Panc1 (cell line): ENCODE measurements at regions not wholly inside any gene's neighbourhood (a gene's known extent, or its start where the extent isn't known, plus 50 kb on each side); places are given as distances from the start of the nearest gene placed in this dataset.

Experiments used
- ATAC-seq: fragments of 200-7000 bp; cut with Tn5 transposase; 2 replicates; pipeline ENCODE4 v1.9.1; 2020; ENCODE audit warnings: mild to moderate bottlenecking, moderate library complexity
- BruUV-seq: library from RNA; stranded (reverse); fragments of 400-500 nt; replicated peaks from 2 replicates; lab custom pipeline; 2021; lab: Mats Ljungman, UMichigan
- CTCF ChIA-PET: fragments of 300-600 bp; sonication (Branson Sonifier 250); formaldehyde crosslinking; loops from one replicate; lab custom pipeline; 2022; ENCODE audit warnings: antibody characterized with exemption; lab: Charles Lee
- POLR2A ChIA-PET: fragments of 300-600 bp; sonication (Branson Sonifier 250); formaldehyde crosslinking; loops from one replicate; lab custom pipeline; 2022; ENCODE audit warnings: antibody characterized with exemption; lab: Charles Lee
- DNase-seq: peaks from one replicate; pipeline ENCODE4 v3.0.0-alpha.2; 2010; ENCODE audit warnings: low read depth, low spot score
- H3K27ac ChIP-seq: 2 replicates; pipeline ENCODE4 v1.5.1; 2011; ENCODE audit warnings: mild to moderate bottlenecking, low read length, inconsistent platforms
- H3K27me3 ChIP-seq: fragments of 200-500 bp; sonication (Bioruptor generic); 2 replicates; pipeline ENCODE4 v1.6.0; 2014; ENCODE audit warnings: low read length, inconsistent platforms; ENCODE audit not compliant: control insufficient read depth, insufficient read depth
- H3K36me3 ChIP-seq: fragments of 200-500 bp; sonication (Bioruptor generic); 2 replicates; pipeline ENCODE4 v1.5.1; 2014; ENCODE audit warnings: inconsistent platforms, mild to moderate bottlenecking, low read length, moderate library complexity; ENCODE audit not compliant: control insufficient read depth, insufficient read depth
- H3K4me1 ChIP-seq: 2 replicates; pipeline ENCODE4 v1.5.1; 2011; ENCODE audit warnings: inconsistent platforms, mild to moderate bottlenecking, low read length, moderate library complexity; ENCODE audit not compliant: control insufficient read depth, insufficient read depth
- H3K4me3 ChIP-seq, 2 experiments: 2 replicates each; pipeline ENCODE4 v1.5.1; 2011 to 2012; ENCODE audit warnings: low read depth in 2 of 2, low read length in 2 of 2, mild to moderate bottlenecking in 2 of 2, inconsistent platforms in 1 of 2, moderate library complexity in 1 of 2
- H3K9me3 ChIP-seq: fragments of 200-500 bp; sonication (Bioruptor generic); 2 replicates; pipeline ENCODE4 v1.5.1; 2014; ENCODE audit warnings: low read depth, mild to moderate bottlenecking, inconsistent platforms, low read length, moderate library complexity; ENCODE audit not compliant: control insufficient read depth, insufficient read depth
- POLR2AphosphoS5 ChIP-seq: IDR thresholded peaks from 2 replicates; pipeline ENCODE4 v1.6.1; 2012; ENCODE audit warnings: mild to moderate bottlenecking, low read depth, low read length, moderate library complexity
- SIN3A ChIP-seq: IDR thresholded peaks from 2 replicates; pipeline ENCODE4 v1.6.1; 2012; ENCODE audit warnings: low read depth, mild to moderate bottlenecking, low read length, moderate library complexity, borderline replicate concordance; ENCODE audit not compliant: insufficient read depth
- TCF7L2 ChIP-seq: IDR thresholded peaks from 2 replicates; pipeline ENCODE4 v1.6.1; 2011; ENCODE audit warnings: mild to moderate bottlenecking, low read depth, low read length, inconsistent platforms
- in situ Hi-C: cut with HindIII; loops from 2 replicates; pipeline ENCODE4 v1.10.0; 2016; ENCODE audit warnings: low sequenced_read_pairs, low pct_unique_long_range_greater_than_20kb
- intact Hi-C: fragments of 100-400 bp; cut with micrococcal nuclease; formaldehyde crosslinking; loops from one replicate; pipeline ENCODE4 v1.10.0; 2022; ENCODE audit not compliant: unreplicated experiment
- TF ChIP-seq, protein P1 (sequence below), 2 experiments: IDR thresholded peaks; 2 replicates each; pipeline ENCODE4 v1.6.1; 2011 to 2012; ENCODE audit warnings: low read depth in 2 of 2, control low read depth in 1 of 2, low read length in 1 of 2, mild to moderate bottlenecking in 1 of 2, moderate library complexity in 1 of 2; ENCODE audit not compliant: insufficient read depth in 1 of 2
- TF ChIP-seq, protein P2 (sequence below): fragments of 450-650 bp; IDR thresholded peaks from 2 replicates; pipeline ENCODE4 v1.5.1; 2017; ENCODE audit warnings: mild to moderate bottlenecking

DNA sequence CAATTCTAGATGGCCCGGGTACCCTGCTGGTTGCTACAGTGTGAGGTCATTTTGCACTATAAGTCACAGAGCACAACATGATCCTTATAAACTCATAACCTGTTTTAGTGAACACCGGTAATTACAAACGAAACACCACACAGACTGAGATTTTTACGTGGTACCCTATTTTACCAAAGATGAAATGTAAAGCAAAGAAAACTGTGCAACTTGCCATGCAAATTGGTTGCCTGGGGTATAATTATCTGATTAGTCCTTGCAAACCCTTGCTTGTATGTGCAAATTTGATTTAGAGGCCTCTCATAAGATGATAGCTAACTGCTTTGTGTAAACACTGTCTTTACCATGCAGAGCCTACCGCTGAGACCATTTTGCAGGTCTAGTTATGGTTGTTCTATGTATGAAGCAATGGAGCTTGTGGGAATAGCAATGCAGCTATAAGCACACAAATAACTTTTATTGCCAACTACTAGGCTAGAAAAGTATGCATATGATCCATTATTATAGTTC lies 372.1 kb upstream of the FAR2 start:
- DNase-seq: no peak
- H3K9me3 ChIP-seq: no peaks in the 10 kb centered on the region
- ATAC-seq: no peak
- in situ Hi-C loops: no loop called here
- H3K27me3 ChIP-seq: no peaks in the 10 kb centered on the region
- no peaks in the 10 kb centered on the region for H3K4me1 ChIP-seq
- TF ChIP-seq, protein P1, sequence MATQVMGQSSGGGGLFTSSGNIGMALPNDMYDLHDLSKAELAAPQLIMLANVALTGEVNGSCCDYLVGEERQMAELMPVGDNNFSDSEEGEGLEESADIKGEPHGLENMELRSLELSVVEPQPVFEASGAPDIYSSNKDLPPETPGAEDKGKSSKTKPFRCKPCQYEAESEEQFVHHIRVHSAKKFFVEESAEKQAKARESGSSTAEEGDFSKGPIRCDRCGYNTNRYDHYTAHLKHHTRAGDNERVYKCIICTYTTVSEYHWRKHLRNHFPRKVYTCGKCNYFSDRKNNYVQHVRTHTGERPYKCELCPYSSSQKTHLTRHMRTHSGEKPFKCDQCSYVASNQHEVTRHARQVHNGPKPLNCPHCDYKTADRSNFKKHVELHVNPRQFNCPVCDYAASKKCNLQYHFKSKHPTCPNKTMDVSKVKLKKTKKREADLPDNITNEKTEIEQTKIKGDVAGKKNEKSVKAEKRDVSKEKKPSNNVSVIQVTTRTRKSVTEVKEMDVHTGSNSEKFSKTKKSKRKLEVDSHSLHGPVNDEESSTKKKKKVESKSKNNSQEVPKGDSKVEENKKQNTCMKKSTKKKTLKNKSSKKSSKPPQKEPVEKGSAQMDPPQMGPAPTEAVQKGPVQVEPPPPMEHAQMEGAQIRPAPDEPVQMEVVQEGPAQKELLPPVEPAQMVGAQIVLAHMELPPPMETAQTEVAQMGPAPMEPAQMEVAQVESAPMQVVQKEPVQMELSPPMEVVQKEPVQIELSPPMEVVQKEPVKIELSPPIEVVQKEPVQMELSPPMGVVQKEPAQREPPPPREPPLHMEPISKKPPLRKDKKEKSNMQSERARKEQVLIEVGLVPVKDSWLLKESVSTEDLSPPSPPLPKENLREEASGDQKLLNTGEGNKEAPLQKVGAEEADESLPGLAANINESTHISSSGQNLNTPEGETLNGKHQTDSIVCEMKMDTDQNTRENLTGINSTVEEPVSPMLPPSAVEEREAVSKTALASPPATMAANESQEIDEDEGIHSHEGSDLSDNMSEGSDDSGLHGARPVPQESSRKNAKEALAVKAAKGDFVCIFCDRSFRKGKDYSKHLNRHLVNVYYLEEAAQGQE (IDR thresholded peaks at IDR 0.05; ENCODE audit: insufficient read depth in 1 of 2, low read depth in 2 of 2, low read length in 1 of 2): no peak
- TF ChIP-seq SIN3A (no peak), POLR2AphosphoS5 (no peak), TCF7L2 (no peak)
- no peak overlapping the region for H3K4me3 ChIP-seq
- no peak overlapping the region for H3K27ac ChIP-seq
- CTCF ChIA-PET: no interaction called here
- POLR2A ChIA-PET: no interaction called here
- intact Hi-C loops: no loop called here
- H3K36me3 ChIP-seq: no peaks in the 10 kb centered on the region
- no TSS peak for BruUV-seq

DNA sequence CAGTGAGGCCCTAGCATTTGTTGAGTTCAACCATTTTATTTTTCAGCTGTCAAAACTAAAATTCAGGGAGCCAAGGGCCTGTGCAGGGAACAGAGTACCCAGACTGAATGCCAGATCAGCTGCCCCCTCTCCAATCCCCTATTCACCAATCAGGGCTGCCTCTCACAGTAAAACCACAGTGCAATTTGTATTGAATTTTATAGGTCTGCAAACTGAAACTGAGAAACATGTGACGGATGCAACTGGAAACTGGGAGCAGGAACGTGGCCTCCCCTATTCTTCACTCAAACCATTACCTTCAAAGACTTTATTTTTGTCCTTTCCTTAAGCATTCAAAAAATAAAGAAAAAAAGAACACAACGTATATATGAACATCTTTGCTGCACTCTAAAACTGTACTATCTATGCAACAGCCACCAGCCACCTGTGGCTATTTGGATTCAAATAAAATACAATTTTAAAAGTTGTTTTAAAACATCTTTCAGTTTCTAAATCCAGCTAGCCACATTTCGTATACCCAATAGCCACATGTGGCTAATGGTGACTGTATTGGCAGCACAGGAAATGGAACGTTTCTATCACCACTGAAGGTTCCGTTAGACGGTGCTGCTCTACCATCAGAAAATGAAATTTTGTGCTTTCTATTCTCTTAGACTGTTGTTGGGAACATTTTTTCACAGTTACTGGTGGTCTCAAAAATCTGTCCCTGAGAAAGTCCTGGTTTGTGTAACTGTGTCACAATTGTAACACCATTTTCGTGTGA lies 371.3 kb upstream of the FAR2 start:
- TF ChIP-seq, protein P1 (IDR thresholded peaks at IDR 0.05; ENCODE audit: insufficient read depth in 1 of 2, low read depth in 2 of 2, low read length in 1 of 2): no peak
- TF ChIP-seq TCF7L2 (no peak), SIN3A (no peak), POLR2AphosphoS5 (no peak)
- TF ChIP-seq, protein P2, sequence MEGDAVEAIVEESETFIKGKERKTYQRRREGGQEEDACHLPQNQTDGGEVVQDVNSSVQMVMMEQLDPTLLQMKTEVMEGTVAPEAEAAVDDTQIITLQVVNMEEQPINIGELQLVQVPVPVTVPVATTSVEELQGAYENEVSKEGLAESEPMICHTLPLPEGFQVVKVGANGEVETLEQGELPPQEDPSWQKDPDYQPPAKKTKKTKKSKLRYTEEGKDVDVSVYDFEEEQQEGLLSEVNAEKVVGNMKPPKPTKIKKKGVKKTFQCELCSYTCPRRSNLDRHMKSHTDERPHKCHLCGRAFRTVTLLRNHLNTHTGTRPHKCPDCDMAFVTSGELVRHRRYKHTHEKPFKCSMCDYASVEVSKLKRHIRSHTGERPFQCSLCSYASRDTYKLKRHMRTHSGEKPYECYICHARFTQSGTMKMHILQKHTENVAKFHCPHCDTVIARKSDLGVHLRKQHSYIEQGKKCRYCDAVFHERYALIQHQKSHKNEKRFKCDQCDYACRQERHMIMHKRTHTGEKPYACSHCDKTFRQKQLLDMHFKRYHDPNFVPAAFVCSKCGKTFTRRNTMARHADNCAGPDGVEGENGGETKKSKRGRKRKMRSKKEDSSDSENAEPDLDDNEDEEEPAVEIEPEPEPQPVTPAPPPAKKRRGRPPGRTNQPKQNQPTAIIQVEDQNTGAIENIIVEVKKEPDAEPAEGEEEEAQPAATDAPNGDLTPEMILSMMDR: no peak
- BruUV-seq: no TSS peak
- in situ Hi-C loops: no loop called here
- H3K4me3 ChIP-seq: no peak overlapping the region
- H3K9me3 ChIP-seq: no peaks in the 10 kb centered on the region
- intact Hi-C loops: no loop called here
- H3K27ac ChIP-seq: no peak overlapping the region
- ATAC-seq: no peak
- H3K27me3 ChIP-seq: no peaks in the 10 kb centered on the region
- ChIA-PET CTCF (no interaction called here), POLR2A (no interaction called here)
- DNase-seq: no peak
- H3K36me3 ChIP-seq: no peaks in the 10 kb centered on the region
- H3K4me1 ChIP-seq: no peaks in the 10 kb centered on the region
